IMR-90 (cell line): ENCODE measurements at regions not wholly inside any gene's neighbourhood (a gene's known extent, or its start where the extent isn't known, plus 50 kb on each side); places are given as distances from the start of the nearest gene placed in this dataset.

Experiments
- MAFK ChIP-seq: IDR thresholded peaks from 2 replicates; pipeline ENCODE4 v1.6.1; 2012; ENCODE audit warnings: low read depth, low read length, improper control_type of control experiment
- POLR2A ChIP-seq: IDR thresholded peaks from 2 replicates; pipeline ENCODE4 v1.6.1; 2012; ENCODE audit warnings: mild to moderate bottlenecking, low read depth, low read length
- RAD21 ChIP-seq: IDR thresholded peaks from 2 replicates; pipeline ENCODE4 v1.6.1; 2012; ENCODE audit warnings: low read length, improper control_type of control experiment
- RCOR1 ChIP-seq: IDR thresholded peaks from 2 replicates; pipeline ENCODE4 v1.6.1; 2012; ENCODE audit warnings: mild to moderate bottlenecking, low read length, improper control_type of control experiment; ENCODE audit not compliant: insufficient replicate concordance
- RFX5 ChIP-seq: IDR thresholded peaks from 2 replicates; pipeline ENCODE4 v1.8.0; 2012; ENCODE audit warnings: low read depth, mild to moderate bottlenecking, low read length, moderate library complexity
- TF ChIP-seq, protein P1 (sequence below): conservative IDR thresholded peaks from 2 replicates; pipeline ENCODE4 v1.5.1; 2012; ENCODE audit warnings: mild to moderate bottlenecking, low read depth, low read length, improper control_type of control experiment
- TF ChIP-seq, protein P2 (sequence below): fragments of 150-350 bp; IDR thresholded peaks from 2 replicates; pipeline ENCODE4 v1.6.1; 2017; ENCODE audit warnings: mild to moderate bottlenecking, antibody characterized with exemption, low read length, low read depth

DNA sequence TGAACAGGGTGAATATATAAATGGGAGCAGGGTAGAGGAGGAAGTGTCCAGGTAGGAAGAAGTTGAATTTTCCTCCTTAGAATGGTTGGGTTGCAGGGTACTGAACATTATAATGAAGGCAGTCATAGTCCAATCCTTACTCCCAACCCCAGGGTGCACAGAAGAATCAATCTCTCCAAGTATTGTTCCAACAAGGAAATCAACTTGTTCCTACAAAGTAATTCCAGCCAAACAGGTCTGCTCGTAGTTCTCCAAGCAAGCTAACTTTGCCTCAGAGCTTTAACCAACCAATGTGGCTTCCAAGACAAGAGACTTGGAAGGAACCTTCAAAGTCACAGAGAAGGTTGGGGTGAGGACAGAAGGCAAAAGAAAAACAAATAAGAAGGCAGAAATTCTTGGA, 527.2 kb downstream of the MED13L start:
- TF ChIP-seq, protein P1, sequence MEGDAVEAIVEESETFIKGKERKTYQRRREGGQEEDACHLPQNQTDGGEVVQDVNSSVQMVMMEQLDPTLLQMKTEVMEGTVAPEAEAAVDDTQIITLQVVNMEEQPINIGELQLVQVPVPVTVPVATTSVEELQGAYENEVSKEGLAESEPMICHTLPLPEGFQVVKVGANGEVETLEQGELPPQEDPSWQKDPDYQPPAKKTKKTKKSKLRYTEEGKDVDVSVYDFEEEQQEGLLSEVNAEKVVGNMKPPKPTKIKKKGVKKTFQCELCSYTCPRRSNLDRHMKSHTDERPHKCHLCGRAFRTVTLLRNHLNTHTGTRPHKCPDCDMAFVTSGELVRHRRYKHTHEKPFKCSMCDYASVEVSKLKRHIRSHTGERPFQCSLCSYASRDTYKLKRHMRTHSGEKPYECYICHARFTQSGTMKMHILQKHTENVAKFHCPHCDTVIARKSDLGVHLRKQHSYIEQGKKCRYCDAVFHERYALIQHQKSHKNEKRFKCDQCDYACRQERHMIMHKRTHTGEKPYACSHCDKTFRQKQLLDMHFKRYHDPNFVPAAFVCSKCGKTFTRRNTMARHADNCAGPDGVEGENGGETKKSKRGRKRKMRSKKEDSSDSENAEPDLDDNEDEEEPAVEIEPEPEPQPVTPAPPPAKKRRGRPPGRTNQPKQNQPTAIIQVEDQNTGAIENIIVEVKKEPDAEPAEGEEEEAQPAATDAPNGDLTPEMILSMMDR, result no peak
- TF ChIP-seq RAD21 (no peak), RFX5 (no peak), POLR2A (no peak), MAFK (no peak), RCOR1 (no peak)
- TF ChIP-seq, protein P2, sequence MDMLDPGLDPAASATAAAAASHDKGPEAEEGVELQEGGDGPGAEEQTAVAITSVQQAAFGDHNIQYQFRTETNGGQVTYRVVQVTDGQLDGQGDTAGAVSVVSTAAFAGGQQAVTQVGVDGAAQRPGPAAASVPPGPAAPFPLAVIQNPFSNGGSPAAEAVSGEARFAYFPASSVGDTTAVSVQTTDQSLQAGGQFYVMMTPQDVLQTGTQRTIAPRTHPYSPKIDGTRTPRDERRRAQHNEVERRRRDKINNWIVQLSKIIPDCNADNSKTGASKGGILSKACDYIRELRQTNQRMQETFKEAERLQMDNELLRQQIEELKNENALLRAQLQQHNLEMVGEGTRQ, result no peak
